CD4-positive, alpha-beta memory T cell (primary cell): ENCODE measurements at regions not wholly inside any gene's neighbourhood (a gene's known extent, or its start where the extent isn't known, plus 50 kb on each side); places are given as distances from the start of the nearest gene placed in this dataset.
"Not testable (repeated sequence)": the region's sequence is repeated elsewhere in the genome, so short reads cannot be mapped to it uniquely, and the experiment has no call there.

Source experiments
- CTCF ChIA-PET: fragments of 350-600 bp; sonication (Branson Sonifier 250); formaldehyde crosslinking; loops from one replicate; lab custom pipeline; 2021; ENCODE audit warnings: inconsistent platforms; ENCODE audit not compliant: partially characterized antibody; lab: Charles Lee
- POLR2A ChIA-PET: fragments of 350-600 bp; sonication (Branson Sonifier 250); formaldehyde crosslinking; loops from one replicate; lab custom pipeline; 2021; ENCODE audit not compliant: partially characterized antibody; lab: Charles Lee
- DNase-seq, 5 donors: peaks; one replicate each; pipeline versions ENCODE4 v3.0.0 to v3.0.0-alpha.2; 2020 to 2022; ENCODE audit warnings: mixed read lengths in 1 of 5
- H3K27ac ChIP-seq: one replicate; pipeline ENCODE4 v1.7.0; 2013; ENCODE audit warnings: low read depth, low read length
- H3K27me3 ChIP-seq: 2 replicates; pipeline ENCODE4 v1.7.0; 2013; ENCODE audit warnings: mild to moderate bottlenecking, low read length, moderate library complexity; ENCODE audit not compliant: insufficient read depth
- H3K36me3 ChIP-seq: 2 replicates; pipeline ENCODE4 v1.7.0; 2013; ENCODE audit warnings: mild to moderate bottlenecking, low read length, moderate library complexity; ENCODE audit not compliant: insufficient read depth
- H3K4me1 ChIP-seq: 2 replicates; pipeline ENCODE4 v1.7.0; 2013; ENCODE audit warnings: mild to moderate bottlenecking, low read length, moderate library complexity; ENCODE audit not compliant: insufficient read depth
- H3K4me3 ChIP-seq, 2 donors: one replicate each; pipeline ENCODE4 v1.7.0; 2013; ENCODE audit warnings: low read length in 2 of 2, mild to moderate bottlenecking in 1 of 2
- H3K9me3 ChIP-seq, 2 donors: one replicate each; pipeline ENCODE4 v1.7.0; 2013; ENCODE audit warnings: low read length in 2 of 2, control low read depth in 1 of 2; ENCODE audit not compliant: control insufficient read depth in 1 of 2
- H3K27ac Mint-ChIP-seq, 7 donors: one replicate each; pipeline ENCODE4 v1.8.0; 2020 to 2021; ENCODE audit warnings: mixed read lengths in 7 of 7, mild to moderate bottlenecking in 6 of 7, inconsistent platforms in 3 of 7, moderate library complexity in 3 of 7
- H3K27me3 Mint-ChIP-seq, 2 donors: one replicate each; pipeline ENCODE4 v1.8.0; 2020 to 2021; ENCODE audit warnings: mixed read lengths in 2 of 2
- H3K36me3 Mint-ChIP-seq, 2 donors: one replicate each; pipeline ENCODE4 v1.8.0; 2020 to 2021; ENCODE audit warnings: mixed read lengths in 2 of 2, inconsistent platforms in 1 of 2, mild to moderate bottlenecking in 1 of 2
- H3K4me1 Mint-ChIP-seq, 4 donors: one replicate each; pipeline ENCODE4 v1.8.0; 2020 to 2021; ENCODE audit warnings: mixed read lengths in 4 of 4, mild to moderate bottlenecking in 1 of 4
- H3K4me3 Mint-ChIP-seq, 8 donors: one replicate each; pipeline ENCODE4 v1.8.0; 2020 to 2021; ENCODE audit warnings: mixed read lengths in 8 of 8, mild to moderate bottlenecking in 7 of 8, moderate library complexity in 6 of 8, inconsistent platforms in 3 of 8
- H3K9me3 Mint-ChIP-seq, 8 donors: one replicate each; pipeline ENCODE4 v1.8.0; 2020 to 2021; ENCODE audit warnings: mixed read lengths in 8 of 8, mild to moderate bottlenecking in 5 of 8, inconsistent platforms in 3 of 8, moderate library complexity in 1 of 8
- intact Hi-C: fragments of 100-400 bp; cut with micrococcal nuclease; formaldehyde crosslinking; loops from one replicate; pipeline ENCODE4 v1.15.1; 2023

- intact Hi-C loops, result loop anchor here (1.0 kb wide), 4 partner anchors 61 to 1177 kb away; partner anchors contain the start of gene CD99
- H3K36me3 ChIP-seq, POLR2A ChIA-PET, CTCF ChIA-PET, H3K27me3 ChIP-seq, H3K27me3 Mint-ChIP-seq, H3K9me3 ChIP-seq: not testable (repeated sequence)
- Histone ChIP-seq H3K4me3 (peak overlapping the region in 1 of 2 donors; percentile 25), H3K27ac (peak overlapping the region; percentile 57), H3K4me1 (peaks cover 19% of the 10 kb centered on the region)
- Mint-ChIP-seq H3K9me3 (peaks cover 6 to 56% (median 46%) of the 10 kb centered on the region in 8 donors), H3K27ac (peak overlapping the region; percentile 92 to 99 (median 99)), H3K4me3 (peak overlapping the region; percentile 75 to 87 (median 83)), H3K4me1 (peaks cover 31 to 53% (median 39%) of the 10 kb centered on the region in 4 donors), H3K36me3 (peaks cover 48 to 56% of the 10 kb centered on the region in 2 donors)
- DNase-seq, result peak; percentile 85 to 94 (median 87)
These were observed 60.8 kb upstream of the CD99 start for GRCh38 chrX:2630008-2630934.

- Mint-ChIP-seq H3K4me1 (peaks cover 31 to 53% (median 39%) of the 10 kb centered on the region in 4 donors), H3K27ac (peak overlapping the region; percentile 92 to 99 (median 99)), H3K4me3 (peak overlapping the region; percentile 75 to 87 (median 83)), H3K36me3 (peaks cover 55 to 63% of the 10 kb centered on the region in 2 donors), H3K27me3 (no peaks in the 10 kb centered on the region), H3K9me3 (peaks cover 6 to 56% (median 46%) of the 10 kb centered on the region in 8 donors)
- intact Hi-C loops, result loop anchor here (1.0 to 5.0 kb wide), 7 partner anchors 20 to 1237 kb away; partner anchors contain the start of genes CD99, P2RY8 and SLC25A6
- ChIA-PET CTCF (no interaction called here), POLR2A (no interaction called here)
- Histone ChIP-seq H3K27ac (peak overlapping the region; percentile 57), H3K36me3 (no peaks in the 10 kb centered on the region), H3K4me1 (peaks cover 19% of the 10 kb centered on the region), H3K4me3 (peak overlapping the region in 1 of 2 donors; percentile 8), H3K27me3 (no peaks in the 10 kb centered on the region), H3K9me3 (peaks cover 0 to 6% of the 10 kb centered on the region in 2 donors)
- peak; percentile 77 to 85 (median 80) for DNase-seq
These were observed 61.6 kb upstream of the CD99 start for GRCh38 chrX:2629316-2630007.

- ChIA-PET CTCF (no interaction called here), POLR2A (no interaction called here)
- no peaks in the 10 kb centered on the region for H3K27me3 ChIP-seq
- peaks cover 6 to 56% (median 46%) of the 10 kb centered on the region in 8 donors for H3K9me3 Mint-ChIP-seq
- peaks cover 59 to 67% of the 10 kb centered on the region in 2 donors for H3K36me3 Mint-ChIP-seq
- H3K9me3 ChIP-seq, result peaks cover 0 to 6% of the 10 kb centered on the region in 2 donors
- H3K4me1 Mint-ChIP-seq, result peaks cover 31 to 53% (median 39%) of the 10 kb centered on the region in 4 donors
- peak overlapping the region; percentile 92 to 99 (median 99) for H3K27ac Mint-ChIP-seq
- intact Hi-C loops, result loop anchor here (1.0 to 5.0 kb wide), 3 partner anchors 20 to 1237 kb away; partner anchors contain the start of genes P2RY8 and SLC25A6
- H3K4me1 ChIP-seq, result peaks cover 19% of the 10 kb centered on the region
- peak overlapping the region in 1 of 2 donors; percentile 8 for H3K4me3 ChIP-seq
- H3K36me3 ChIP-seq, result no peaks in the 10 kb centered on the region
- peak in 3 of 5 donors; percentile 55 to 70 (median 69) for DNase-seq
- H3K27ac ChIP-seq, result peak overlapping the region; percentile 57
- H3K4me3 Mint-ChIP-seq, result peak overlapping the region; percentile 75 to 87 (median 83)
- no peaks in the 10 kb centered on the region for H3K27me3 Mint-ChIP-seq
These were observed 62.3 kb upstream of the CD99 start for GRCh38 chrX:2628751-2629315.

- peak in 4 of 5 donors; percentile 32 to 43 (median 38) for DNase-seq
- H3K27me3 Mint-ChIP-seq, result no peaks in the 10 kb centered on the region
- ChIA-PET CTCF (no interaction called here), POLR2A (no interaction called here)
- no peaks in the 10 kb centered on the region for H3K36me3 ChIP-seq
- H3K27me3 ChIP-seq, result no peaks in the 10 kb centered on the region
- no peak overlapping the region for H3K27ac ChIP-seq
- H3K4me1 ChIP-seq, result peaks cover 19% of the 10 kb centered on the region
- H3K36me3 Mint-ChIP-seq, result peaks cover 71 to 76% of the 10 kb centered on the region in 2 donors
- peak overlapping the region in 5 of 7 donors; percentile 48 to 92 (median 65) for H3K27ac Mint-ChIP-seq
- intact Hi-C loops, result loop anchor here (1.0 to 5.0 kb wide), 3 partner anchors 975 to 1090 kb away; partner anchors contain the start of gene P2RY8
- peak overlapping the region in 1 of 8 donors; percentile 17 for H3K4me3 Mint-ChIP-seq
- H3K4me1 Mint-ChIP-seq, result peaks cover 31 to 49% (median 38%) of the 10 kb centered on the region in 4 donors
- H3K9me3 ChIP-seq, result peaks cover 0 to 6% of the 10 kb centered on the region in 2 donors
- no peak overlapping the region for H3K4me3 ChIP-seq
- peaks cover 6 to 52% (median 43%) of the 10 kb centered on the region in 8 donors for H3K9me3 Mint-ChIP-seq
These were observed 63.7 kb upstream of the CD99 start for GRCh38 chrX:2627272-2627867.

- POLR2A ChIA-PET, result no interaction called here
- intact Hi-C loops, result loop anchor here (1.0 to 5.0 kb wide), 3 partner anchors 974 to 1089 kb away; partner anchors contain the start of gene P2RY8
- no peaks in the 10 kb centered on the region for H3K27me3 Mint-ChIP-seq
These were observed 64.3 kb upstream of the CD99 start for GRCh38 chrX:2626750-2627149.

GRCh38 chrX:2620576-2620975 lies 70.5 kb upstream of the CD99 start:
- intact Hi-C loops, result no loop called here
- Mint-ChIP-seq H3K27me3 (no peaks in the 10 kb centered on the region), H3K4me1 (peaks cover 0 to 9% (median 2%) of the 10 kb centered on the region in 4 donors), H3K27ac (peak overlapping the region in 1 of 7 donors; percentile 7), H3K9me3 (no peaks in the 10 kb centered on the region), H3K36me3 (peaks cover 76 to 77% of the 10 kb centered on the region in 2 donors), H3K4me3 (no peak overlapping the region)
- POLR2A ChIA-PET, result no interaction called here
- H3K4me3 ChIP-seq, result no peak overlapping the region
- DNase-seq, result no peak
- no peaks in the 10 kb centered on the region for H3K4me1 ChIP-seq
- CTCF ChIA-PET, result no interaction called here
- no peak overlapping the region for H3K27ac ChIP-seq
- no peaks in the 10 kb centered on the region for H3K27me3 ChIP-seq
- H3K36me3 ChIP-seq, result peaks cover 25% of the 10 kb centered on the region
- no peaks in the 10 kb centered on the region for H3K9me3 ChIP-seq

More at GRCh38 chrX:2626750-2627149, 64.3 kb upstream of the CD99 start:
- peaks cover 0 to 6% of the 10 kb centered on the region in 2 donors for H3K9me3 ChIP-seq
- H3K36me3 Mint-ChIP-seq, result peaks cover 68 to 76% of the 10 kb centered on the region in 2 donors
- no peaks in the 10 kb centered on the region for H3K36me3 ChIP-seq
- H3K4me3 Mint-ChIP-seq, result no peak overlapping the region
- peak overlapping the region in 2 of 7 donors; percentile 32 to 64 for H3K27ac Mint-ChIP-seq
- peaks cover 3 to 46% (median 38%) of the 10 kb centered on the region in 8 donors for H3K9me3 Mint-ChIP-seq
- H3K4me1 ChIP-seq, result peaks cover 19% of the 10 kb centered on the region
- no peak overlapping the region for H3K4me3 ChIP-seq
- H3K27ac ChIP-seq, result no peak overlapping the region
- peaks cover 28 to 42% (median 33%) of the 10 kb centered on the region in 4 donors for H3K4me1 Mint-ChIP-seq
- H3K27me3 ChIP-seq, result no peaks in the 10 kb centered on the region
- DNase-seq, result no peak
- CTCF ChIA-PET, result no interaction called here
